Activated effector memory CD4-positive, alpha-beta T cell treated with Interleukin-2 at 50 U/mL for 16 hours (primary cell): ENCODE measurements at regions not wholly inside any gene's neighbourhood (a gene's known extent, or its start where the extent isn't known, plus 50 kb on each side); places are given as distances from the start of the nearest gene placed in this dataset.
"Not testable (repeated sequence)": the region's sequence is repeated elsewhere in the genome, so short reads cannot be mapped to it uniquely, and the experiment has no call there.

Experiments used
- DNase-seq: peaks from one replicate; pipeline ENCODE4 v3.0.0-alpha.2; 2020

DNA sequence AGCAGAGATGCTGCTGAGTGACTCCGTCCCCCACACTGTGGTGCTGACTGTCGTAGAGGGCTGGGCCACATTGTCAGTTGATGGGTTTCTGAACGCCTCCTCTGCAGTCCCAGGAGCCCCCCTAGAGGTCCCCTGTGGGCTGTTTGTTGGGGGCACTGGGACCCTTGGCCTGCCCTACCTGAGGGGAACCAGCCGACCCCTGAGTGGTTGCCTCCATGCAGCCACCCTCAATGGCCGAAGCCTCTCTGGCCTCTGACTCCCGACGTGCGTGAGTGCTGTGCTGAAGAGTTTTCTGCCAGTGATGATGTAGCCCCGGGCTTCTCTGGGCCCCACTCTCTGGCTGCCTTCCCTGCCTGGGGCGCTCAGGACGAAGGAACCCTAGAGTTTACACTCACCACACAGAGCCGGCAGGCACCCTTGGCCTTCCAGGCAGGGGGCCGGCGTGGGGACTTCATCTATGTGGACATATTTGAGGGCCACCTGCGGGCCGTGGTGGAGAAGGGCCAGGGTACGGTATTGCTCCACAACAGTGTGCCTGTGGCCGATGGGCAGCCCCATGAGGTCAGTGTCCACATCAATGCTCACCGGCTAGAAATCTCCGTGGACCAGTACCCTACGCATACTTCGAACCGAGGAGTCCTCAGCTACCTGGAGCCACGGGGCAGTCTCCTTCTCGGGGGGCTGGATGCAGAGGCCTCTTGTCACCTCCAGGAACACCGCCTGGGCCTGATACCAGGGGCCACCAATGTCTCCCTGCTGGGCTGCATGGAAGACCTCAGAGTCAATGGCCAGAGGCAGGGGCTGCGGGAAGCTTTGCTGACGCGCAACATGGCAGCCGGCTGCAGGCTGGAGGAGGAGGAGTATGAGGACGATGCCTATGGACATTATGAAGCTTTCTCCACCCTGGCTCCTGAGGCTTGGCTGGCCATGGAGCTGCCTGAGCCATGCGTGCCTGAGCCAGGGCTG is 181.1 kb downstream of the TBC1D2B start:
- not testable (repeated sequence) for DNase-seq

GRCh38 chr15:77895742-77896141 is 181.8 kb downstream of the TBC1D2B start:
- DNase-seq = no peak

- DNase-seq = not testable (repeated sequence)
These were observed 182.4 kb downstream of the TBC1D2B start for GRCh38 chr15:77895145-77895544.

DNA sequence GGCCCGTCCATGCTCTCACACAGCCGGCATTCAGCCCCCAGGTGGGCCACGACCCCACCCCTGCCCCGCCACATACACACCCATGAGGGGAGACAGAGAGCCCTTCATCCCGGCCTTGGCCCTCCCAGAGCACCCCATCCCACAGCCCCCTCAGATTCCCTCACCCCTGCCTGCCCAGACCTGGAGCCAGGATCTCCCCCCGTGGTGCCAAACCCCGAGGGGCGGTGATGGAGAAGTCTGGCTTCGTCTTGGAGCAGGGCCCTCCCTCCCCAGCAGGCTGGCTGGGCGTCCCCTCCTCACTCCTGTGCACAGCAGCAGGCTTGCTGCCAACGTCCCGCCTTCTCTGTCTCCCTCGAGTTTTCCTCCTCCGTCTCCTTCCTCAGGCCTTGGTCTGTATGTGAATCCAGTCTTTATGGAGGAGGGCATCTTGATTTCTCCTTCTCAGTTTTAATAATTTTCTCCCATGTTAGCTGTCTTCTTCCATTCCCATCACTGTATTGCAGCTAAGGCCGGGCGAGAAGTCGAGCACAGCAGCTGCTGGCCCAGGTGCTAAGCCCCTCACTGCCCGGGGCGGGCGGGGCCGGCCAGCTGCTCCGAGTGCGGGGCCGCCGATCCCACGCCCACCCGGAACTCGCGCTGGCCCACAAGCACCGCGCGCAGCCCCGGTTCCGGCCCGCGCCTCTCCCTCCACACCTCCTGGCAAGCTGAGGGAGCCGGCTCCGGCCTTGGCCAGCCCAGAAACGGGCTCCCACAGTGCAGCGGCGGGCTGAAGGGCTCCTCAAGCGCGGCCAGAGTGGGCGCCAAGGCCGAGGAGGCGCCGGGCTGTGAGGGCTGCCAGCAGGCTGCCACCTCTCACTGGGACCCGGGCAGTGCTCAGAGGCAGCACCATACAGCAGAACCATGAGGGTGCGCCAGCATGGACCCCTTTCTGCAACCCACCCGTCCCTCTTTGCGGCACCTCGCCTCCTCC is 183.6 kb downstream of the TBC1D2B start:
- DNase-seq = not testable (repeated sequence)

DNA sequence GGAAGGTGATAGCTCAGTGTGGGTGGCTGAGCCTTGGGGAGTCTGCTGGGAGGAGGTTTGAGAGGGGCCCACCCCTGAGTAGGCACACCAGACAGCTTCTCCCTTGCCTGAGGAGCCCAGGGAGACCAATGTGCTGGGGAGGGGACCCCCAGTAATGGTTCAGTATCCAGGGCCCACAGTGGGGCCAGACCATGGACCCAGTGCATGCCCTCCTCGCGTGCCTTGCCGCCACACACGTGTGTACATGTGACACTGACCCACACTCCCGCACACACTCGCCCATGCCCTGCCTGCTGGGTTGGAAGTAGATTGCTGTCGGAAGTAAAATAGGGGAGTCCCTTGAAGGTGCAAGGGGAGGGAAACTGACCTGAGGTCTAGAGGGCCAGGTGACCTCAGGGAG is 184.3 kb downstream of the TBC1D2B start:
- DNase-seq = not testable (repeated sequence)

- no peak for DNase-seq
These were observed 185.2 kb downstream of the TBC1D2B start for GRCh38 chr15:77892335-77892734.

- not testable (repeated sequence) for DNase-seq
These were observed 185.6 kb downstream of the TBC1D2B start for GRCh38 chr15:77891862-77892261.

- DNase-seq = not testable (repeated sequence)
These were observed 186.4 kb downstream of the TBC1D2B start for GRCh38 chr15:77890911-77891801.

GRCh38 chr15:77889828-77890725 is 187.4 kb downstream of the TBC1D2B start:
- DNase-seq = not testable (repeated sequence)

- DNase-seq = no peak
These were observed 188.3 kb downstream of the TBC1D2B start for GRCh38 chr15:77889009-77889806.

GRCh38 chr15:77887563-77888429 is 189.7 kb downstream of the TBC1D2B start:
- not testable (repeated sequence) for DNase-seq

DNA sequence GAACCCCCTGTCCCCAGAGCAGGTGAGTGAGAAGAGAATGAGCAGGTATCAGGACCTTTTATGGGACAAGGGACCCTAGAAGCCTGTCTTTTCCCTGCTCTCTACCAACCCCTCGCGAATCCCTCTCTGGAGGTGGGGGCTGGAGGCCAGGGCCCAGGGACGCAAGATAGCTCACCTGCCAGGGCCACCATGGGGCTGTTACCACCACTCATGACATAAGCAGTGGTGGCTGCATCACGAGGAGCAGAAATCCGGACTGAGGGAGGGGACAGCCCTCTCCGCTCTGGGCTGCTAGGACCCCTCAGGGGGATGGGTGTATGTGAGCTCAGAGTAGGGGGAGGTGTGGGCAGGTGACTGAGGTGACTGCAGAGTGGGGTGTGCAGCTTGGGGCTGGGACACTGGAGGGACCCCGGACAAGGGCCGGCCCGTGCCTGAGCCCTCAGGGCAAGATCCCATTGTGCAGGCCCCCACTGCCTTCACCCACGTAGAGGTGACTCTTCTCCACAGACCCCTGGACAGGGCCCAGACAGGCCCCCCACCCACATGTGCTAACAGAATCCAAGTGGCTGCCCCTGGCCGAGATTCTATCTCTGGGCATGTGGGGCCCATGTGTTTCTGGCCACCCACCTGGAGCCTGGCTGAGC is 190.6 kb downstream of the TBC1D2B start:
- DNase-seq = no peak

DNA sequence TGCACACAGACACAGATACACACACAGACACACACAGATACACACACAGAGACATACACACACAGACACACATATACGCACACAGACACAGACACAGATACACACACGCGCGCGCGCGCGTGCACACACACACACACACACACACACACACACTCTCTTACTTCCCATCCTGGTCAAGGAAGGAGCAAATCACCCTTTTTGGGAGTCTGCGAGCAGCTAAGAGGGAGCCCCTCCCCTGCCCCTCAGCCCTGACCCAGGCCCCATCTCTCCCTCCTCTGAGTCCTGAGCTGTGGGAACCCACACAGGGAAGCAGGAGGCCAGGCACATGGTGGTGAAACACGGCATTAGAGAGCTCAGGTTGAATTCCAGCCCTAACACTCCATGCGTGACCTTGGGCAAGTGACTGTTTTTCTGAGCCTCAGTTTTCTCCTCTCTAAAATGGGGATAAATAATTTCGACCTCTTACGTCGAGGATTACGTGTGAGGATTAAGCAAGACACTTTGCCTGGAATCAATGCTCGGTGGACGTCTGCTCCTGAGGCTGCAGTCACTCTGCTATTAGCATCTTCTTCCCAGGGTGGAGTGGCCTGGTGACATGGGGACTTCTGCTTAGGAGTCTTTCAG is 191.5 kb downstream of the TBC1D2B start:
- not testable (repeated sequence) for DNase-seq

GRCh38 chr15:77883012-77883411 is 194.5 kb downstream of the TBC1D2B start:
- not testable (repeated sequence) for DNase-seq

GRCh38 chr15:77881950-77882349 is 195.6 kb downstream of the TBC1D2B start:
- DNase-seq = no peak

- not testable (repeated sequence) for DNase-seq
These were observed 196.0 kb downstream of the TBC1D2B start for GRCh38 chr15:77881535-77881934.

DNA sequence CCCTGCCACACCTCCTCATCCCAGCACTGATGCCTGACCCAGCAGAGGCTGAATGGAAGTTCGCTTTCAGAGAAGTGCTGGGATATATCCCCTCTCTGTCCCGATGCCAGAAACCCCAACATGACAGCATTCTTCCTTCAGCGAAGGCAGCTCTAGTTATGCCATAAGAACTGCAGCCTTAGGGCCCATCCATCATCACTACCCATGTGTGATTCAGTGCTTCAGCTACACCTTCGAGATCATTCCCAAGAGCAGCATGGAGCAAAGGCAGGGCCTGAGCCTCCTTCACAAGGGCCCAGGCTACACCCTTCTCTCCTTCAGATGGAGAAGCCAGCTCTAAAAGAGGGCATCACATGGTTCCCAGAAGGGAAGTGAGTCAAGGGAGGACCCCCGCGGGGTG is 198.0 kb downstream of the TBC1D2B start:
- not testable (repeated sequence) for DNase-seq
